Activated gamma-delta T cell treated with anti-CD3 and anti-CD28 coated beads, Interleukin-2, amount 50 U/mL, for 16 hours (primary cell): ENCODE measurements at regions not wholly inside any gene's neighbourhood (a gene's known extent, or its start where the extent isn't known, plus 50 kb on each side); places are given as distances from the start of the nearest gene placed in this dataset.

ENCODE experiments used
- DNase-seq: peaks from one replicate; pipeline ENCODE4 v3.0.0-alpha.2; 2020; ENCODE audit warnings: low read depth

DNA sequence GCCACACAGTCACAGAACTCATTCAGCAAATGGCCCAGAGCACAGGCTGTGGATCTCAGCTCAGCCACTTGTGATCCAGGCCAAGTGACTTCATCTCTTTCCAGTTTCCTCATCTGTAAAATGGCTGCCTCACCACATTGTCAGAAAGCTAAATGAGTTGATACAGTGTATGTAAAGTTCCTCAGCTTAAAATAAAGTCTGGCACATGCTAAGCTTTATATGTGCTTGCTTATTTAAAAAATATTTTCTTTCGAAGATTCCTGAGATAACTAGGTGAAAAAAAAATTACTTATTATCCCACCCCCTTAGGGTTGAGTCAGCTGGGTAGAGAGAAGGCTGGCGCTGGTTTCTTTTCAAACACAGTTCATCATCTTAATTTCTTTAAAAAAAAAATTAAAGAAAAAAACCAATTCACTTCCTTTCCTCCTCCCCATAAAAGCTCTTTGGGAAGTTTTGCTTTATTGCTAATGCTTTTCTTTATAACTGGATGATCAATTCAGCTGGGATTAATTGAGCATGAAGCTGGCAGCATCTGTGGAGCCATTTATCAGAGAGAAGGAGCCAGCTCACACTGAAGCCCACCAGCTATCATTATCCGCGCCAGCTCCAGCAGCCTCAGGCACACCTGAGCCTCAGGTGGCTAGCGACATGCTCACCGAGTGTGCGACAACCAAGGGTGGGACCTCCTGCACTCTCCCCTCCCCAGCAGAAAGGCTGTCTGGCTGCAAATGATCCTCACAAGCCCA, 354.9 kb downstream of the FOXO1 start:
- no peak for DNase-seq

DNA sequence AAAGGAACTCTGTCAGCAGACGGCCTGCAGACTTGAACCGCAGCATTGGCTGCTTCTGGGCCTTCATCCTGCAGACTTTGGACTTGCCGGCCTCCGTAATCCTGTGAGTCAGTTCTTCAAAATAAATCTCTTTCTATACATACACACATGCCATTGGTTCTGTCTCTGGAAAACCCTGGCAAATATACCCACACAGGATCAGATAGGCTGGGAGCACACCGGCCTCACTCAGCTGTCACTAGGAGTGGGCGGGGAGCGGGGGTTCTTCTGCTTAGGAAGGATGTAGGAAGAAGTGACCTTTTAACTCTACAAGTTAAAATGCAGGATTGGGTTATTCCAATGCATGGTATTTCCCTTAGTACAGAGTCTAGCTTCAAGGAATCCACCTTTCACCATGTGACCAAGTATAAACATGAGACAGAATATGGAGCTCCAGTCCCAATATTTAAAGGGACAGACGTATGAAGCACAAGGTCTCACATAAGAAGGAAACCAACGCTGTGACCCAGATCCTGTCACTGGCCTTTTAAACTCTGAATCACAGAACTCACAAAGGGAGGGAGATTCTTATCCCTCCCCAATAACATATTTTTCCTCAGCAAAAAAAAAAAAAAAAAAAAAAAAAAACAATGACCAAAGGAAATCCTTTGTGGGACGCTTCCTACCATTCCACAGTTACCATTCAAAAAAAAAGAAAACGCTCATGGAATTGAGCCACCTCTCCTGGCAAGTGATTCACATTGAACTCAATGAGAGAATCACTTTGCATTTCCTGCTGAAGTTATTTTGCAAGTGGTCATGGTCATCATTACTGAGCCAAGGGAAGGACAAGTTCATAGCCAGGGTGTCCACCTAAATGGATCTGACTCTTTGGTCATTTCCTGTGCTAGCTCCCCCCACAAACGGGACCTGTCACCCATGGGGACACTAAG, 352.9 kb downstream of the FOXO1 start:
- no peak for DNase-seq

DNA sequence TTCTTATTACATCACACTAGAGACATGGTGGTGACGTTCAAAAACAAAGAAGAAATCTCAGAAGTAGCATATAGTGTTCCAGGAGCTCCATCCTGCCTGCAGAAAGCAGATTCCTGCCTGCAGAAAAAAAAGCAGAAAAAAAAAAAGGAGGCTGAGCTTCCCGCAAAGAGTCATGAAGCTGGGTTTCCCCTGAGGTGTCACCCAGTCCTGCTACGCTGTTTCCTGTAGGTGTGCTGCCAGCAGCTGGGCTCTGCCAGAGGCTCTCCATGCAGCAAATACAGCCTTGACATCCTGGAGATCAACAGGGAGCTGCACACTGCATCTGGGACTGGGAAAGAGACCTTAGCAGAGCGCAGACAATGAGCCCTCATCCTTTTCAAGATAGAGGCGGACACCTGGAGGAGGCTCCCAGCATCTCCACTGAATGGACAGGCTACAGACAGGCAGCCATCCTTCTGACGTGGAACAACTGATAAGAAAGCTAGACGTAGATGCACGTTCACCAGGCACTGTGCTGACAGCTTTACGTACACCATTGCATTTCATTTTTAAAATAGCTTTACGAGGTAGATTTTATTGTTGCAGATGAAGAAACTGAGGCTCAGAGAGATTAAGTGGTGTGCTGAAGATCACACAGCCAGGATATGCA, 350.9 kb downstream of the FOXO1 start:
- DNase-seq, result no peak

DNA sequence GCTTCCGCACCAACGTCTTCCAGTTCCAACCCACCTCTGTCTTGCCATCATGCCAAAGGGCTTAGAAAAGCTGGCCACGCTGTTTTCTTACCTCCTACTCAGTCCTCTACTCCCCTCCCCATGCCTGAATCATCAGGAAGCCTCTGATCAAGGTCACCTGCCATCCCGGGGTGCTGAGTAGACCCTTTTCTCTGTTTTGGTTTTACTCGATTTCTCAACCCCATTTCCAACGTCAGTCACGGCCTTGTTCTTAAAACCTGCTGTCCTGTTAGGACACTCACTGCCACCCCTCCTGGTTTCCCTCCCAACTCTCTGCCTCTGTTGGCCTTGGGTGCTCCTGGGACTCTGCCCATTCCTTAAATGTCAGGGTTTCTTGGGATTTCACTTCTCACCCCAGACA, 350.1 kb downstream of the FOXO1 start:
- DNase-seq, result no peak

DNA sequence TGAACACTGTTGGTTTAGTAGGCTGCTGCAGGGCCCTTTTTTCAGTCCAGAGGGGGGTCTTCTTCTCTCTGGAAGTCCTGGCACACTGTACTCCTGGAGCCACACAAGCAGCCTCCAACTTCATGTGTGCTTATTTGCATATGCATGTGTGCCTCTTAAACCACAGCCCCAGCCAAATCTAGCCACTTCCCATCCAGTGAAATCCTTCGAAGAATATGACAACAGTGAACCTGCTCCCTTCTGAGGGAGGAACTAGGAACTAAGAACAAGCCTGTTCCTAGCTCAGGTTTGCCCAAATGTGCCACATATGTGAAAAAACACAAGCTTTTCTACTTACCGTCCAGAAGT, 348.5 kb downstream of the FOXO1 start:
- DNase-seq, result no peak

DNA sequence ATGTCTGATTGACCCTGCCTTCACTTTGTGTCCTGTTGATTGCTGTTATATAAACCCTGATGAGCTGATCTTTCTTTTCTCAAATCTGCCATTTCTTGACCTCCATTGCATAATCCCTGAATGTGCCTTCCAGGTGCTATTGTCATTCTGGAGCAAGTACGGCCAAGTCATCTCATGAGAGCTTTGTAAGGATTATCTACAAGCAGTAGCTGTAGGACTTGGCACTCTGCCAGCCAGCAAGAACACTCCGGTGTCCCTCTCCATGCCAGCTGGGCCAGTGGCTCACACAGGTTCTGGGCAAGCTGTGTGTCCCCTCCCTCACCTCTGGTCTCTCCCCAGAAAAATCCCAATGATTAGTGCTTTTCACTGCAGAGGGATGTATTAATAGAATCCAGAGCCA, 348.1 kb downstream of the FOXO1 start:
- no peak for DNase-seq

DNA sequence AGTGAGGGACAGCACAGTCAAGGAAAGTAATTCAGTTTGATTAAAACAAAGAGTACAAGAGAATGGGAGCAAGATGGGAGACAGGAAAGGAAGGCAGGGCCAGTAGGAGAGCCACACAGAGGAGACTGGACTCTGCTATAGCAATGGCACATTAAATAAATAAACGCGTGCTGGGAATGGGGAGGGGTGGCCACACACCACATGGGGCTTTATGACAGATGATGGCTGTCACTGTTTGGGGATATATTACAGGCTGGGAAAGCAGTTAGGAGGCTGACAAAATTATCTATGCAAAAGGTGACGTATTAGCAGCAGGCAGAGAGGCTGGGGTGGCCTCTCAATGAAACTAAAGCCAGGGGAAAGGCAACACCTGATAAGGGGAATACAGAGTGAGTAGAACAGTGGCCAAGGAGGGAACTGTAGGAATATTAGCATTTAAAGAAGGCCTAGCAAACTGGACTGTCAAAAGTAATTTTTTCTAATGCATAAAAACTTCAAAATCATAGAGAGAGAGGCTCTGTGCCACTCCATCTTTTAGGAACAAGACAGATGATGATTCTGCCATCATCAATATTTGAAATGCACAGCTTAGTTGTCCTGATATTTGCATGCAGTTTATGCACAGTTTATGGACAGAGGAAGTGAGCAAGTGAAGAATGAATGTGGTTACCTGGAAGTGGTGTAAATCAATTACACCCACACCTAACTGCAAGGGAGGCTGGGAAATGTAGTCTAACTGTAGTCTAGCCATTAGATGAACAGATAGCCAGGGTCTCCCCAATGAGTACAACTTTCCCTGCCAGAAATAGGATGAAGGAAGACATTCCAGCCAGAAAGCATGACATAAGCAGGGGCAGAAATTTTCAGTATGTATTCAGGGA, 346.5 kb downstream of the FOXO1 start:
- no peak for DNase-seq

DNA sequence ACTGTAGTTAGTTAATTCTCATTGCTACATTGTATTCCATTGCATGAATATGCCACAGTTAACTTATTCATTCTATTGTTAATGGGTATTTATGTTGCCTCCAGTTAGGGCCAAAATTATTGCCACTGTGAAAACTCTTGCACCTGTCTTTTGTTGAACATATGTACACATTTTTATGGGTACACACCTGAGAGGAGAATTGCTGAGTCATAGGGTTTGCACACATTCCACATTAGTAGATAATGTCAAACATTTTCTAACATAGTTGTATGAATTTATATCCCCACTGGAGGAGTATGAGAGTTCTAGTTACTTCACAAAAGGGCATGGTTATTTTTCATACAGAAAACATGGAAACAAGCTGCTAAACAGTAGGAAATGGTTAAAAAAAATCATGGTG, 338.4 kb downstream of the FOXO1 start:
- DNase-seq, result no peak

DNA sequence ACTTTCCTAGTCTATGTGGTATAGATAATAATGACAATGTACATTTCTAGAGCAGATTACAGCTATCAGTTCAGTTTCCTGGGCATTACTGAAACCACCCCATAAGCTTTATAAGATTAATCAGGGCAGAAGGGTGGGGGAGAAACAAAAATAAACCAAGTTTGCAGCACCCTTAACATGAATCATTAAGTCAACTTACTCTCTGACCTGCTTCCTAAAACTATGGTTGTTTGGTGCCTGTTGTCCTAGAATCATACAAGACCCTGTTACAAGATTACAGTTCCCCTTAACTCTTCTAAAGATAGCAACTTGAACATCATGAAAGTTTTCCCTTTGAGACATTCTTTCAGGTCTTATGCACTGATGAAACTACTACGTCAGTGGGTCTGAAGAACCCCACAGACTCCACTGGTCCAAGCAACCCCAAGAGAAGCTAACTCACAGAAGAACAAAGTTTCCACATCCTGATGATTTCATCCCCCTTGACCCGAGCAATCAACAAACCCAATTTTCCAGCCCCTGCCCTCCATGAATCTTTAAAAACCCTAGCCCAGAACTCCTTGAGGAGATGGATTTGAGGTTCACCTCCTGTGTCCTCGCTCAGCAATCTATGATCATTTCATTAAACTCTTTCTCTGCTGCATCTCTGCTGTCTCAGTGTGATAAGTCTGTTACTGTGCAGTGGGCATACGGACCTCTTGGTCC, 336.5 kb downstream of the FOXO1 start:
- DNase-seq, result no peak

DNA sequence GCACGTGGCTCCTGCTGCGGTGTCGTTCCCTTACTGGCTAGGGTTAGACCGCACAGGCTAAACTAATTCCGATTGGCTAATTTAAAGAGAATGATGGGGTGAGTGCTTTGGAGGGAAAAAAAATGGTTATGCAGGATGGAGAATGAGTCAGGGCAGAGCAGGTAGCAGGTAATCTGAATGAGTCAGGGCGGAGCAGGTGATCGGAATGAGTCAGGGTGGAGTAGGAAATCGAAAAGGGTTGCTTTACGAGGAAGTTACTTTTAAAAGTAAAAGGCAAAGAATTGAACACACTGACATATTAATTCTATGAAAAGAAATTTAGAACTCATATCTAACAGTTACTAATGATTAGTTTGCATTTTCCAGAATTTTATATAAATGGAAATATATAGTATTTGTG, 335.5 kb downstream of the FOXO1 start:
- no peak for DNase-seq

DNA sequence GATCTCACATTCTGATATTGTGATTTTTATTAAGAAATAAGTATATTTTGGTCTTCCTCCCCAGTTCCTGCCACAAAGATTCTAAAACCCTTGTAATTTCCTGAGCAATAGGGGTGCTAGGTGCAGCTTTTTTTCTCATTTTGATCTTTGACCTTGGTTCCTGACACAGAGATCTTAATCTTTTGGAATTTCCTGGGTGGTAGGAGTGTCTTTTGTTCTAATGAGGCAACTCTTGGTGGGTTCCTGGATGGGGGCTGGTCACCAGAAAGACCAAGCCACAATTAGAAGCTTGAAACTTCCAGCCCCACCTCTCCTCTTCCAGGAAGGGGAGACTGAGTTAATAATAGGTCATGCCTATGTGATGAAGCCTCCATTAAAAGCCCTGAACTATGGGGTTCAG, 334.6 kb downstream of the FOXO1 start:
- no peak for DNase-seq

DNA sequence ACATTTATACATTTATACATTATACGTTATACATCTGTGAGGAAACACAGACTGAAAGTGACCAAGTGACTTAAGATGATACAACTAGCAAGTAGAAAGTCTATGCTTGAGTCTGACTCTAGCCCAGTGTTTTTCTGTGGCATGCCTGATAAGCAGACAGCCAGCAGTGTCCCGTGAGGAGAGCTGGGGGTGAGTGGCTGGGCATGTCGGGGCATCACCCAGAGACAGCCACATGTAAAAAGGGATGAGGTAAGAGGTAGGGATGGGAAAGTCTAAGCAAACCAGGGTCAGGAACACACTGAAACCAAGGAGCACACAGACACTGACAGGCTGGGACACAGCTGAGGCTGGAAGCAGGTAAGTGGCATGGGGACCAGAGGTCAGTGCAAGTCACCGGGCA, 333.2 kb downstream of the FOXO1 start:
- DNase-seq, result no peak

DNA sequence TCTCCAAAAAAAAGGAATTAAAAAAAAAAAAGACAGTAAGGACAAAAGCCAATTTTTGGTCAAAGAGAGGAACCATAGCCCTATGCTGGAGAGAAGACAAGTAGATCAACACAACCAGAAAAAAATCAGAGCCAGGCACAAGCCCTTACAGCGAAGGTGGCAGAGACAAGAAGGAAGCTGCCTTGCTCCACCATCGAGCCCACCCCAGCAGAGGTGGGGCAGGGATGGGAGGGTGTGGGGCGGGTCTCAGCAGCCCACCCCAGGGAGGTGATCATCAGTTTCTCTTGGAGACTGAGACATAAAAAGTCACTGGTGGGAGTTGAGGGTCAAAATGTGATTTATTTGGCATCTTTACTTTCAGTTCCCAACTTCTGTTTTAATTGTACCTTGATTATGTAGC, 332.4 kb downstream of the FOXO1 start:
- DNase-seq, result no peak

DNA sequence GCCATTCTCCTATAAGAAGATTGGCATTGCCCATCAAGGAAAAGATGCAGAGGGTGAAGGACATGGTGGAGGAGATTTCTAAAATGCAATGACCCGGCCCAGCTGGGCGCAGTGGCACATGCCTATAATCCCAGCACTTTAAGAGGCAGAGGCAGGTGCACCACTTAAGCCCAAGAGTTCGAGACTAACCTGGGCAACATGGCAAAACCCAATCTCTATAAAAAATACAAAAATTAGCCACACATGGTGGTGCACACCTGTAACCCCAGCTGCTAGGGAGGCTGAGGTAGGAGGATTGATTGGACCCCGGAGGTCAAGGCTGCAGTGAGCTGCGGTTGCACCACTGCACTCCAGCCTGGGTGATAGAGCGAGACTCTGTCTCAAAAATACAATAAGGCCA, 331.8 kb downstream of the FOXO1 start:
- no peak for DNase-seq

DNA sequence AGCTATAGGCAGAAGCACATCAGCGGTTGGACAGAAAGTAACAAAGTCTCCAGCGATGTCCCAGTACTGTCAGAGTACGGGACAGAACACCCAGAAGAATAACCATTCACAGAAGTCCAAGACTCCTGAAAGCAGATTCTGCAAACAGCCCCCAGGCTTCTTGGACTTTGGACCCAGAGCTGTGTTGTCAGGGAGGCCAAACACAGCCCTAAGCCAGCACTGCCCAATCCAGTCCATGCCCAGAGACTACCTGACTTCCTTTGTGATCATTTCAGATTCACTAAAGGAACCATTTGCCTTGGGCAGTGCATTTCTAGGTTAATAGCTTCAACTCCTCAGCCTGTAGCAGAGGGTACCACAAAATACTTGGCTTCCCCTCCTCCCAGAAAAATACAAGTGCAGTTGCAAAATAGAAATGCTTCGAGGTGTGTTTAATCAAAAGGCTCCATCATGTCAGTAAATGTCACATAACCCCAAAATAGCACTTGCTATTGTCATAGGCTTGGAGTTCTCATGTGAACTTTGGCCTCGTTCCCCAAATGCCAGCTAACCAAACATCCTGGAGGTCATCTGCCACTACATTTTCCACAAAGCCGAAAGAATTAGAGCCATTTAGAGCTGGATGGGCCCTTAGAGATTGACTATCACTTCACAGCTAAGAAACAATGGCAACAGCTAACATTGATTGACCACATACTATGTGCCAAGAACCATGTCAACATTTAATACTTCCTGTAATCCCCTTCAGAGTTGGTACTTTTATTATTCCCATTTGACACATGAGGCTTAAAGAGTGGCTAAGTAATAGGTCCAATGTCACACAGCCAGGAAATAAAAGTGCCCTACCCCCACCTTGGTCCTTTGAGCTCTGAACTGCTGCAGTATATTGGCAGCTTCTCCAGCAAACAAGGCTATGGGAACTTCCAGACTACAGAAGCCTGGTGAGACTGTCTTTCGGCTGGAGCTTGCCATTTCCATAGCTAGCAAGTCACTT, 329.9 kb downstream of the FOXO1 start:
- DNase-seq, result no peak

DNA sequence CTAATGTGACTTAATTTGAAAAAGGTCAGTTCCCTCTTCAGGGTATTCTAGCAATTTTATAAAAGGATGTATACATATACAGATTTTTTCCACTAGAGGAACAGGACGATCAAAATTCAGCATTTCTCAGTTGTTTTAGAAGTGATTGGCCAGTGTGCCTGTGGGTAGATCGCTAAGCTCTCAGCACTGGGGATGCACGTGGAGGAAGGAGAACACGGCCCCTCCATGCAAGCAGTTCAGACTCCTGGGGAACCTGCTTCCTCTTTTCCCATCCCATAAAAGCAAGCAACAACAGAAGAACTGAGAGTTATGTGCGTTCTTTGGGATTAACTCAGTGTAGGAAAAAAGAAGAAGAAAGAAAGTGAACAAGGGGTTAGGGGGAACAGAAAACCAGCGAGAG, 328.8 kb downstream of the FOXO1 start:
- no peak for DNase-seq

DNA sequence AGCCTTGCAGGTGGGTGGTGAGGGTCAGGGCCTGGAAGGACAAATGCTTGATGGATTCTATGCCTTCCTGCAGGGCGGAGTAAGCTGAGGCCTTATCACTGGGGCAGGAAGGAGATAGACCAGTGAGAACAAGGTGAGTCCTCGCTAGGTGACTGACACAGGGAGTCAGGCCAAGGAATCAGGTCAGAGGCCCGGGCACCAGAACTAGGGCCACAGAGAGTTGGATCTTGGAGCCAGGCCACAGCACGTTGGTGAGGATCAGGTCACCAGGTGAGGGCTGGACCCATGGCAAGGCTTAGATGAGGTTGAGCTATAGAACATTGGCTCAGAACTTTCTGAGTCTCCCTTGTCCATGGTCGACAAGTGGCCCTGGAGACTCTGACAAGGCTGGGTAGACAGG, 328.2 kb downstream of the FOXO1 start:
- no peak for DNase-seq

DNA sequence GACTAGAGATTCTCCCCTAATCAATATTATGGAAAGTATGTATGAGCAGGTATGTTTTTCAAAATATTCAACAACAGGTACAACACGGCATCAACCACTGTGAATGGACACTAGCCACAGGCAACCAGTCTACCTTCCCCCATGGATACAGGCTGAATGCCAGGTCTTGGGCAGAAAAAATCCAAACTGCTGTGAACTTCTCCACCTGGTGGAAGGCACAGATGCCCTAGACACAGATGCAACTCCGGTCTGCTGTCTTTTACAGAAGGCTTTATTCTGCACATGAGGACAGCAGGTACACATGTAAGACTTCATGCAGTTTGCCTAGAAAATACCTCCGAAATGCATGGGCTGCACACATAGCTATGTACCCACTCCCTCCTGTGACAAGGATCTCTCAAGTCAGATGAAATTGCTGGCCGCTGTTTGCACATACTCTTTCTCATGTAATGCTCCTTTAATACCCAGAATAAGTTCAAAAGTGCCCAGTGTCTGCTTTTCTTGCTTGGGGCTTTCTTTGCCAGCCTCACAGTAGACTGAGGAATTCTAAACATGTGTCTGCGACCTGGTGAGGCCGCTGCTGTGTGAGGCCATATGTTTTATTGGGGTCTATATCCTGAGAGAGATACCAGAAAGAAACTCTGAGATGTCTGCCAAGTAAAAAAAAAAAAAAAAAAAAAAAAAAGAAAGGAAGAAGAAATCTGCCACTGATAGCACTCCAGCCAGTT, 325.9 kb downstream of the FOXO1 start:
- no peak for DNase-seq

DNA sequence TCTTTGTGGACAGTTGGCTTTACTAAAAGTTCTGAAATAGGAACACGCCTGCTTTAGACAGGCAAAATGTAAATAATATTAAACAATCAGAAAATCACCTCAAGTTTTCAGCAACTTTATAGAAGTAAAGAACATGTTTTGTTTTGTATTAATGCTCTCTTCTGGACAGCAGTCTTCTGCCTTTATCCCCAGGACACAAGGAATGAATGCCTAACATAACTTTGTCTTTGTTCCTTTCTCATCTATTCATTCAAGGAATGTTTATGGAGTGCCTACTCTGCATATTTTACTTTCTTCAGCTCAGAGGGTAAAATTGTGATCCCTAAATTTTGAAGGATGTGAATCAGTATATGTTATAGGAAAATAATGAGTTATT, 325.4 kb downstream of the FOXO1 start:
- no peak for DNase-seq

DNA sequence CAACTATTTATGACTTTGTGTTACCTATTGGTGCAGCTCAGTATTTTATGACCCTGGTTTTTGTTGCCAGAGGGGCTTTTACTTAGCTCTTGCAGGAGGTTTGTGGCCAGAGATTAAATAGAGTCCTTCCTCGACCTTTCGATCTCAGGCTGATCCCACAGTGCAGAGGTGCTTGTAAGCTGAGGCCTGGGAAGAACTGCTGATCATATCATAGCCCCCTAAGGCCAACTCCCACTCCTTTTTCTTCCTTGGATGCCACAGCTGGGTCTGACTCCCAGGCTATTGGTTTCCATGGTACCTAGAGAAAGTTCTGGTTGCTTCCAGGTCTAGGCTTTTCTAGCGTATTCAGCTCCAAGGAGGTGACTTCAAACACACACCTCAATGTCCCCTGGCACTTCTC, 324.9 kb downstream of the FOXO1 start:
- DNase-seq, result no peak
